ENCODE measurements at regions not wholly inside any gene's neighbourhood (a gene's known extent, or its start where the extent isn't known, plus 50 kb on each side); places are given as distances from the start of the nearest gene placed in this dataset.

DNA sequence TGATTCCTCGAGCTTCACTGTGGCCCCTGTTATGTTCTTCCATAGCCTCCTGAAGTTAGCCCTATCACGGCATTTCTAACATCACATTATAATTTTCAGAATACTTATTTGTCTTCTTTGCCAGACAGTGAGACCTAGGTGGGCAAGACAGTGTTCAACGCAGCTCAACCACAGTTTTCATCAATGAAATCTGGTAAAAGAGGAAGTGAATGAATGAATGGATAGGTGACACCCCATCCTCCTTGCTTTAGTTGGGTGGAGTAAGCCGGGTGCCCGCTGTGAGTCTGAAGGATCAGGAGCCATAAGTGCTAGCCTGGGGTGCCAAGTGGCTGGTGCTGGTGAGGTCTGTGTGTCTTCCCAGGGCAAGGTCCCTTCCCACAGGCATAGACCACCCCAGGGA is 60.2 kb upstream of the MTNR1B start:
- TF ChIP-seq, protein P1, sequence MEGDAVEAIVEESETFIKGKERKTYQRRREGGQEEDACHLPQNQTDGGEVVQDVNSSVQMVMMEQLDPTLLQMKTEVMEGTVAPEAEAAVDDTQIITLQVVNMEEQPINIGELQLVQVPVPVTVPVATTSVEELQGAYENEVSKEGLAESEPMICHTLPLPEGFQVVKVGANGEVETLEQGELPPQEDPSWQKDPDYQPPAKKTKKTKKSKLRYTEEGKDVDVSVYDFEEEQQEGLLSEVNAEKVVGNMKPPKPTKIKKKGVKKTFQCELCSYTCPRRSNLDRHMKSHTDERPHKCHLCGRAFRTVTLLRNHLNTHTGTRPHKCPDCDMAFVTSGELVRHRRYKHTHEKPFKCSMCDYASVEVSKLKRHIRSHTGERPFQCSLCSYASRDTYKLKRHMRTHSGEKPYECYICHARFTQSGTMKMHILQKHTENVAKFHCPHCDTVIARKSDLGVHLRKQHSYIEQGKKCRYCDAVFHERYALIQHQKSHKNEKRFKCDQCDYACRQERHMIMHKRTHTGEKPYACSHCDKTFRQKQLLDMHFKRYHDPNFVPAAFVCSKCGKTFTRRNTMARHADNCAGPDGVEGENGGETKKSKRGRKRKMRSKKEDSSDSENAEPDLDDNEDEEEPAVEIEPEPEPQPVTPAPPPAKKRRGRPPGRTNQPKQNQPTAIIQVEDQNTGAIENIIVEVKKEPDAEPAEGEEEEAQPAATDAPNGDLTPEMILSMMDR (IDR thresholded peaks at IDR 0.05), result no peak
- TF ChIP-seq, protein P2, sequence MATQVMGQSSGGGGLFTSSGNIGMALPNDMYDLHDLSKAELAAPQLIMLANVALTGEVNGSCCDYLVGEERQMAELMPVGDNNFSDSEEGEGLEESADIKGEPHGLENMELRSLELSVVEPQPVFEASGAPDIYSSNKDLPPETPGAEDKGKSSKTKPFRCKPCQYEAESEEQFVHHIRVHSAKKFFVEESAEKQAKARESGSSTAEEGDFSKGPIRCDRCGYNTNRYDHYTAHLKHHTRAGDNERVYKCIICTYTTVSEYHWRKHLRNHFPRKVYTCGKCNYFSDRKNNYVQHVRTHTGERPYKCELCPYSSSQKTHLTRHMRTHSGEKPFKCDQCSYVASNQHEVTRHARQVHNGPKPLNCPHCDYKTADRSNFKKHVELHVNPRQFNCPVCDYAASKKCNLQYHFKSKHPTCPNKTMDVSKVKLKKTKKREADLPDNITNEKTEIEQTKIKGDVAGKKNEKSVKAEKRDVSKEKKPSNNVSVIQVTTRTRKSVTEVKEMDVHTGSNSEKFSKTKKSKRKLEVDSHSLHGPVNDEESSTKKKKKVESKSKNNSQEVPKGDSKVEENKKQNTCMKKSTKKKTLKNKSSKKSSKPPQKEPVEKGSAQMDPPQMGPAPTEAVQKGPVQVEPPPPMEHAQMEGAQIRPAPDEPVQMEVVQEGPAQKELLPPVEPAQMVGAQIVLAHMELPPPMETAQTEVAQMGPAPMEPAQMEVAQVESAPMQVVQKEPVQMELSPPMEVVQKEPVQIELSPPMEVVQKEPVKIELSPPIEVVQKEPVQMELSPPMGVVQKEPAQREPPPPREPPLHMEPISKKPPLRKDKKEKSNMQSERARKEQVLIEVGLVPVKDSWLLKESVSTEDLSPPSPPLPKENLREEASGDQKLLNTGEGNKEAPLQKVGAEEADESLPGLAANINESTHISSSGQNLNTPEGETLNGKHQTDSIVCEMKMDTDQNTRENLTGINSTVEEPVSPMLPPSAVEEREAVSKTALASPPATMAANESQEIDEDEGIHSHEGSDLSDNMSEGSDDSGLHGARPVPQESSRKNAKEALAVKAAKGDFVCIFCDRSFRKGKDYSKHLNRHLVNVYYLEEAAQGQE (IDR thresholded peaks at IDR 0.05; ENCODE audit: insufficient read depth in 1 of 2, low read depth in 2 of 2, low read length in 1 of 2), result no peak
- no peak for TF ChIP-seq POLR2AphosphoS5 (IDR thresholded peaks at IDR 0.05; ENCODE audit: low read depth, low read length)
- TF ChIP-seq SIN3A (IDR thresholded peaks at IDR 0.05; ENCODE audit: borderline replicate concordance, insufficient read depth, low read depth, low read length), result no peak

All from Panc1 (cell line).